ENCODE measurements at regions not wholly inside any gene's neighbourhood (a gene's known extent, or its start where the extent isn't known, plus 50 kb on each side); places are given as distances from the start of the nearest gene placed in this dataset.

- CTCF ChIA-PET = no interaction called here
- no CpG with 5 or more reads among the region's 2 CpGs for WGBS (ENCODE audit: insufficient coverage)
- ATAC-seq (ENCODE audit: low read depth) = no peak
- Mint-ChIP-seq H3K27me3 (no peaks in the 10 kb centered on the region), H3K4me1 (no peaks in the 10 kb centered on the region), H3K4me3 (no peak overlapping the region), H3K9me3 (ENCODE audit: insufficient read depth) (peaks cover 3% of the 10 kb centered on the region), H3K27ac (no peak overlapping the region)
- POLR2A ChIA-PET = no interaction called here
- TF ChIP-seq CTCF (IDR thresholded peaks at IDR 0.05) (no peak), EZH2 (IDR thresholded peaks at IDR 0.05; ENCODE audit: borderline replicate concordance, insufficient read depth, low read depth, low read length, poor library complexity, severe bottlenecking) (no peak)
- Histone ChIP-seq H4K20me1 (ENCODE audit: control insufficient read depth, insufficient read depth, low read length, poor library complexity, severe bottlenecking) (no peaks in the 10 kb centered on the region), H3K79me2 (ENCODE audit: control insufficient read depth, insufficient read depth, low read length) (no peaks in the 10 kb centered on the region), H3K27me3 (replicated peaks in 1 of 4; ENCODE audit: control extremely low read depth in 1 of 4, control insufficient read depth in 3 of 4, insufficient read depth in 4 of 4, low read length in 3 of 4) (no peaks in the 10 kb centered on the region), H3K9me3 (ENCODE audit: control extremely low read depth in 1 of 3, control insufficient read depth in 2 of 3, insufficient read depth in 1 of 3, low read length in 2 of 3) (peaks cover 0 to 3% (median 0%) of the 10 kb centered on the region in 3 donors), H3K4me2 (replicated peaks; ENCODE audit: low read depth, low read length, poor library complexity, severe bottlenecking) (no peak overlapping the region), H3K36me3 (replicated peaks in 1 of 2; ENCODE audit: control extremely low read depth in 1 of 2, control insufficient read depth in 1 of 2, extremely low read depth in 1 of 2, insufficient read depth in 2 of 2, low read length in 1 of 2) (no peaks in the 10 kb centered on the region), H3K9ac (ENCODE audit: low read length) (no peak overlapping the region), H3K27ac (ENCODE audit: low read length in 2 of 2) (no peak overlapping the region), H3K4me3 (ENCODE audit: control extremely low read depth in 1 of 5, extremely low read depth in 1 of 5, insufficient read depth in 1 of 5, low read depth in 2 of 5, low read length in 4 of 5) (no peak overlapping the region), H3K4me1 (ENCODE audit: control insufficient read depth in 2 of 2, insufficient read depth in 2 of 2, low read length in 2 of 2) (no peaks in the 10 kb centered on the region), H2AFZ (ENCODE audit: insufficient read depth, low read depth, low read length, poor library complexity, severe bottlenecking) (no peak overlapping the region)
- intact Hi-C loops (cut with micrococcal nuclease) = no loop called here
- DNase-seq = no peak
Observed at GRCh38 chr2:156765043-156765442, 328.9 kb downstream of the GPD2 start.

GRCh38 chr2:156765450-156765849 is 329.3 kb downstream of the GPD2 start:
- Histone ChIP-seq H3K36me3 (replicated peaks in 1 of 2; ENCODE audit: control extremely low read depth in 1 of 2, control insufficient read depth in 1 of 2, extremely low read depth in 1 of 2, insufficient read depth in 2 of 2, low read length in 1 of 2) (no peaks in the 10 kb centered on the region), H3K4me3 (ENCODE audit: control extremely low read depth in 1 of 5, extremely low read depth in 1 of 5, insufficient read depth in 1 of 5, low read depth in 2 of 5, low read length in 4 of 5) (no peak overlapping the region), H3K9ac (ENCODE audit: low read length) (no peak overlapping the region), H2AFZ (ENCODE audit: insufficient read depth, low read depth, low read length, poor library complexity, severe bottlenecking) (no peak overlapping the region), H3K79me2 (ENCODE audit: control insufficient read depth, insufficient read depth, low read length) (no peaks in the 10 kb centered on the region), H3K4me2 (replicated peaks; ENCODE audit: low read depth, low read length, poor library complexity, severe bottlenecking) (no peak overlapping the region), H3K9me3 (ENCODE audit: control extremely low read depth in 1 of 3, control insufficient read depth in 2 of 3, insufficient read depth in 1 of 3, low read length in 2 of 3) (peaks cover 0 to 3% (median 3%) of the 10 kb centered on the region in 3 donors), H4K20me1 (ENCODE audit: control insufficient read depth, insufficient read depth, low read length, poor library complexity, severe bottlenecking) (no peaks in the 10 kb centered on the region), H3K4me1 (ENCODE audit: control insufficient read depth in 2 of 2, insufficient read depth in 2 of 2, low read length in 2 of 2) (no peaks in the 10 kb centered on the region), H3K27me3 (replicated peaks in 1 of 4; ENCODE audit: control extremely low read depth in 1 of 4, control insufficient read depth in 3 of 4, insufficient read depth in 4 of 4, low read length in 3 of 4) (no peaks in the 10 kb centered on the region), H3K27ac (ENCODE audit: low read length in 2 of 2) (no peak overlapping the region)
- WGBS (ENCODE audit: insufficient coverage) = no CpG with 5 or more reads among the region's 1 CpG
- no peak for ATAC-seq (ENCODE audit: low read depth)
- no peak overlapping the region for H3K27ac Mint-ChIP-seq
- no peak overlapping the region for H3K4me3 Mint-ChIP-seq
- intact Hi-C loops (cut with micrococcal nuclease) = no loop called here
- no peaks in the 10 kb centered on the region for H3K4me1 Mint-ChIP-seq
- ChIA-PET CTCF (no interaction called here), POLR2A (no interaction called here)
- no peaks in the 10 kb centered on the region for H3K27me3 Mint-ChIP-seq
- DNase-seq = no peak
- TF ChIP-seq CTCF (IDR thresholded peaks at IDR 0.05) (no peak), EZH2 (IDR thresholded peaks at IDR 0.05; ENCODE audit: borderline replicate concordance, insufficient read depth, low read depth, low read length, poor library complexity, severe bottlenecking) (no peak)
- peaks cover 6% of the 10 kb centered on the region for H3K9me3 Mint-ChIP-seq (ENCODE audit: insufficient read depth)

Data from B cell (primary cell).